KMS-11 (cell line): ENCODE measurements at regions not wholly inside any gene's neighbourhood (a gene's known extent, or its start where the extent isn't known, plus 50 kb on each side); places are given as distances from the start of the nearest gene placed in this dataset.

Source experiments
- H2AFZ ChIP-seq: fragments of 200-600 bp; sonication (generic); 2 replicates; pipeline ENCODE4 v1.6.1; 2016; ENCODE audit warnings: antibody characterized with exemption, mixed run types, low read depth
- H3K27ac ChIP-seq: fragments of 200-600 bp; sonication (generic); 2 replicates; pipeline ENCODE4 v1.6.1; 2016; ENCODE audit warnings: mild to moderate bottlenecking, mixed run types
- H3K27me3 ChIP-seq: fragments of 200-600 bp; sonication (generic); 2 replicates; pipeline ENCODE4 v1.6.1; 2017; ENCODE audit warnings: mild to moderate bottlenecking, low read depth, mixed run types, moderate library complexity; ENCODE audit not compliant: insufficient read depth
- H3K36me3 ChIP-seq: fragments of 200-600 bp; sonication (generic); 2 replicates; pipeline ENCODE4 v1.6.1; 2017; ENCODE audit warnings: mild to moderate bottlenecking, mixed run types; ENCODE audit not compliant: insufficient read depth
- H3K4me1 ChIP-seq: fragments of 200-600 bp; sonication (generic); 2 replicates; pipeline ENCODE4 v1.6.1; 2016; ENCODE audit warnings: mild to moderate bottlenecking, low read depth, mixed run types; ENCODE audit not compliant: poor library complexity, severe bottlenecking
- H3K4me2 ChIP-seq: fragments of 200-600 bp; sonication (generic); 2 replicates; pipeline ENCODE4 v1.7.0; 2016; ENCODE audit warnings: mild to moderate bottlenecking, mixed run types
- H3K4me3 ChIP-seq: fragments of 200-600 bp; sonication (generic); IDR thresholded peaks from 2 replicates; pipeline ENCODE4 v1.6.1; 2017; ENCODE audit warnings: low read depth, low read length, mixed read lengths; ENCODE audit not compliant: insufficient read depth
- H3K79me2 ChIP-seq: fragments of 200-600 bp; sonication (generic); 2 replicates; pipeline ENCODE4 v1.6.1; 2016; ENCODE audit warnings: low read depth, mixed run types; ENCODE audit not compliant: insufficient read depth
- H3K9ac ChIP-seq: fragments of 200-600 bp; sonication (generic); 2 replicates; pipeline ENCODE4 v1.6.1; 2016; ENCODE audit warnings: mild to moderate bottlenecking, mixed run types
- H4K20me1 ChIP-seq: fragments of 200-600 bp; sonication (generic); 2 replicates; pipeline ENCODE4 v1.6.1; 2016; ENCODE audit warnings: mild to moderate bottlenecking, mixed run types; ENCODE audit not compliant: insufficient read depth
- TF ChIP-seq, protein P1 (sequence below): fragments of 200-600 bp; sonication (generic); conservative IDR thresholded peaks from 2 replicates; pipeline ENCODE4 v1.6.1; 2017; ENCODE audit warnings: low read depth, mild to moderate bottlenecking, antibody characterized with exemption, low read length, moderate library complexity, mixed read lengths

DNA sequence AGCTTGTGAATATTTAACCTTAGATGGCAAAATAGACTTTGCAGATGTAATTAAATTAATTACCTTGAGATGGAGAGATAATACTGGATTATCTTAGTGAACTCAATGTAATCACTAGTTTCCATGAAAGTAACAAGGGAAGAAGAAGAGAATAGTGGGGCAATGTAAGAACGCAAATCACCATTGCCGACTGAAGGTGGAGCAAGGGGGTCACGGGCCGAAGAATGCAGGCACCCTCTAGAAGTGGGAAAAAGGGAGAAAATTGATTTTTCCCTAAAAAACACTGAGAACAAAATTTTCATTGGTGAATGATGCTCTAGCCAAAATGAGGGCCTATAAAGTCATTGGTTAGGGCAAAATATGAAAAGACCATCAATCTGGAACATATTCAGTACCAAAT, 375.6 kb upstream of the EPHA5 start:
- Histone ChIP-seq H3K79me2 (no peaks in the 10 kb centered on the region), H2AFZ (no peak overlapping the region), H4K20me1 (no peaks in the 10 kb centered on the region), H3K4me2 (no peak overlapping the region), H3K4me1 (no peaks in the 10 kb centered on the region), H3K27me3 (no peaks in the 10 kb centered on the region), H3K4me3 (no peak overlapping the region), H3K9ac (no peak overlapping the region), H3K27ac (no peak overlapping the region), H3K36me3 (no peaks in the 10 kb centered on the region)
- TF ChIP-seq, protein P1, sequence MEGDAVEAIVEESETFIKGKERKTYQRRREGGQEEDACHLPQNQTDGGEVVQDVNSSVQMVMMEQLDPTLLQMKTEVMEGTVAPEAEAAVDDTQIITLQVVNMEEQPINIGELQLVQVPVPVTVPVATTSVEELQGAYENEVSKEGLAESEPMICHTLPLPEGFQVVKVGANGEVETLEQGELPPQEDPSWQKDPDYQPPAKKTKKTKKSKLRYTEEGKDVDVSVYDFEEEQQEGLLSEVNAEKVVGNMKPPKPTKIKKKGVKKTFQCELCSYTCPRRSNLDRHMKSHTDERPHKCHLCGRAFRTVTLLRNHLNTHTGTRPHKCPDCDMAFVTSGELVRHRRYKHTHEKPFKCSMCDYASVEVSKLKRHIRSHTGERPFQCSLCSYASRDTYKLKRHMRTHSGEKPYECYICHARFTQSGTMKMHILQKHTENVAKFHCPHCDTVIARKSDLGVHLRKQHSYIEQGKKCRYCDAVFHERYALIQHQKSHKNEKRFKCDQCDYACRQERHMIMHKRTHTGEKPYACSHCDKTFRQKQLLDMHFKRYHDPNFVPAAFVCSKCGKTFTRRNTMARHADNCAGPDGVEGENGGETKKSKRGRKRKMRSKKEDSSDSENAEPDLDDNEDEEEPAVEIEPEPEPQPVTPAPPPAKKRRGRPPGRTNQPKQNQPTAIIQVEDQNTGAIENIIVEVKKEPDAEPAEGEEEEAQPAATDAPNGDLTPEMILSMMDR: no peak

- no peak overlapping the region for H3K4me3 ChIP-seq
- no peaks in the 10 kb centered on the region for H3K27me3 ChIP-seq
- no peak overlapping the region for H3K9ac ChIP-seq
- TF ChIP-seq, protein P1: no peak
- no peak overlapping the region for H3K27ac ChIP-seq
- H4K20me1 ChIP-seq: no peaks in the 10 kb centered on the region
- no peak overlapping the region for H2AFZ ChIP-seq
- H3K79me2 ChIP-seq: no peaks in the 10 kb centered on the region
- no peaks in the 10 kb centered on the region for H3K36me3 ChIP-seq
- no peak overlapping the region for H3K4me2 ChIP-seq
- no peaks in the 10 kb centered on the region for H3K4me1 ChIP-seq
These were observed 365.4 kb upstream of the EPHA5 start for GRCh38 chr4:66035701-66036100.

DNA sequence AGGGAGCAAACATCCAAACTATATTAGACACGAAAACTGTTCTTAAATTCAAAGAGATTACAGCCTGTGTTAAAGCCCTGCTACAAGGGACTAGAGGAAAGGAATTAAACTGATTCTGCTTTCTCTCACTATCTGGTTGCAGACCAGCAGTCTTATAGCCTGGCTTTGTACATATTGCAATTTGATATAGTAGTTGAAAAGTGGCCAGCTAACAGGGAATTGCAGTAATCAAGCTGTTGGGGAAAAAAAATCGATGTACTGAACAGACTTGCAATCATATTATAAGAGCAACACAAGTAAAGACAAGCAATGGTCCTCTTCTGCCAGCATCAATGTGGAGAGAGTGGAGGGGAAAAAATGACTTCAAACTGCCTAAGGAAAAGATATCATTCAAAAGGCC, 364.4 kb upstream of the EPHA5 start:
- no peaks in the 10 kb centered on the region for H3K79me2 ChIP-seq
- H3K4me1 ChIP-seq: no peaks in the 10 kb centered on the region
- TF ChIP-seq, protein P1: no peak
- H3K9ac ChIP-seq: no peak overlapping the region
- H3K27ac ChIP-seq: no peak overlapping the region
- H3K4me3 ChIP-seq: no peak overlapping the region
- no peaks in the 10 kb centered on the region for H4K20me1 ChIP-seq
- H3K4me2 ChIP-seq: no peak overlapping the region
- no peak overlapping the region for H2AFZ ChIP-seq
- no peaks in the 10 kb centered on the region for H3K36me3 ChIP-seq
- H3K27me3 ChIP-seq: no peaks in the 10 kb centered on the region

DNA sequence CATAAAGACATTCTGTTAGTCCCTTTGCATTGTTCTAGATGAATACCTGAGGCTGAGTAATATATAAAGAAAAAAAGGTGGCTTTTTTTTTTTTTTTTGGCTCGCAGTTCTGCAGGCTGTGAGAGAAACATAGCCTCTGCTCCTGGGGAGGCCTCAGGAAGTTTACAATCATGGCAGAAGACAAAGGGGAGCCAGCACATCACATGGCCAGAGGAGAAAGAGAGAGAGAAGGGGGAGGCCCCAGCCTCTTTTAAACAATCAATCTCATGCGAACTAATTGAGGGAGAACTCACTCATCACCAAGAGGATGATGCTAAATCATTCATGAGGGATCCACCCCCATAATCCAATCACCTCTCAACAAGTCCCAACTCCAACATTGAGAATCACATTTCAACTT, 364.0 kb upstream of the EPHA5 start:
- H4K20me1 ChIP-seq: no peaks in the 10 kb centered on the region
- TF ChIP-seq, protein P1: no peak
- H3K27me3 ChIP-seq: no peaks in the 10 kb centered on the region
- no peaks in the 10 kb centered on the region for H3K36me3 ChIP-seq
- H3K4me3 ChIP-seq: no peak overlapping the region
- no peaks in the 10 kb centered on the region for H3K4me1 ChIP-seq
- H3K9ac ChIP-seq: no peak overlapping the region
- no peak overlapping the region for H2AFZ ChIP-seq
- H3K4me2 ChIP-seq: no peak overlapping the region
- no peaks in the 10 kb centered on the region for H3K79me2 ChIP-seq
- H3K27ac ChIP-seq: no peak overlapping the region

DNA sequence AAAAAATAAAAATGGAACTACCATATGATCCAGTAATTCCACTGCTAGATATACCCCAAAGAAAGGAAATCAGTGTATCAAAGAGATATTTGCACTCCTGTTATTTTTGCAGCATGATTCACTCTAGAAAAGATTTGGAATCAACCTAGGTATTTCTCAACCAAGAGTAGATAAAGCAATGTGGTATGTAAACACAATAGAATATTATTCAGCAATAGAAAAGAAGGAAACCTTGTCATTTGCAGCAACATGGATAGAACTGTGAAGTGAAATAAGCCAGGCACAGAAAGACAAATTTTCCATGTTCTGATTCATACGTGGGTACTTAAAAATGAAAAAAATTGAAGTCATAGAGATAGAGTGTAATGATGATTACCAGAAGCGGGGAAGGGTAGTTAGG, 362.3 kb upstream of the EPHA5 start:
- Histone ChIP-seq H4K20me1 (no peaks in the 10 kb centered on the region), H3K4me2 (no peak overlapping the region), H3K36me3 (no peaks in the 10 kb centered on the region), H3K4me1 (no peaks in the 10 kb centered on the region), H3K27me3 (no peaks in the 10 kb centered on the region), H3K9ac (no peak overlapping the region), H3K79me2 (no peaks in the 10 kb centered on the region), H2AFZ (no peak overlapping the region), H3K4me3 (no peak overlapping the region), H3K27ac (no peak overlapping the region)
- TF ChIP-seq, protein P1: no peak
